Activated CD8-positive, alpha-beta T cell treated with anti-CD3 and anti-CD28 coated beads for 36 hours (primary cell): ENCODE measurements at regions not wholly inside any gene's neighbourhood (a gene's known extent, or its start where the extent isn't known, plus 50 kb on each side); places are given as distances from the start of the nearest gene placed in this dataset.

Source experiments
- ATAC-seq: fragments of 200-7000 bp; cut with Tn5 transposase; one replicate; pipeline ENCODE4 v1.10.0; 2021; ENCODE audit warnings: mild to moderate bottlenecking, moderate library complexity
- CTCF ChIA-PET: fragments of 350-600 bp; sonication (Branson Sonifier 250); formaldehyde crosslinking; loops from one replicate; lab custom pipeline; 2021; ENCODE audit warnings: antibody characterized with exemption; lab: Charles Lee
- POLR2A ChIA-PET: fragments of 350-600 bp; sonication (Branson Sonifier 250); formaldehyde crosslinking; loops from one replicate; lab custom pipeline; 2021; ENCODE audit warnings: antibody characterized with exemption; lab: Charles Lee
- DNase-seq: peaks from one replicate; pipeline ENCODE4 v3.0.0-alpha.2; 2020
- H3K27ac Mint-ChIP-seq: one replicate; pipeline ENCODE4 v1.8.0; 2021; ENCODE audit warnings: mild to moderate bottlenecking, mixed read lengths
- H3K27me3 Mint-ChIP-seq: one replicate; pipeline ENCODE4 v1.8.0; 2021; ENCODE audit warnings: mixed read lengths
- H3K36me3 Mint-ChIP-seq: one replicate; pipeline ENCODE4 v1.8.0; 2021; ENCODE audit warnings: low read depth, mixed read lengths
- H3K4me1 Mint-ChIP-seq: one replicate; pipeline ENCODE4 v1.8.0; 2021; ENCODE audit warnings: low read depth, mixed read lengths
- H3K4me3 Mint-ChIP-seq: one replicate; pipeline ENCODE4 v1.8.0; 2021; ENCODE audit warnings: mild to moderate bottlenecking, moderate library complexity, mixed read lengths
- H3K9me3 Mint-ChIP-seq: one replicate; pipeline ENCODE4 v1.8.0; 2021; ENCODE audit warnings: mixed read lengths
- CTCF ChIP-seq: fragments of 200-600 bp; IDR thresholded peaks from one replicate; pipeline ENCODE4 v1.8.0; 2022; ENCODE audit warnings: antibody characterized with exemption, mild to moderate bottlenecking
- intact Hi-C: fragments of 100-400 bp; cut with micrococcal nuclease; formaldehyde crosslinking; loops from one replicate; pipeline ENCODE4 v1.10.0; 2022

- no peak for TF ChIP-seq CTCF
- intact Hi-C loops = no loop called here
- H3K27ac Mint-ChIP-seq = no peak overlapping the region
- no peak for ATAC-seq
- ChIA-PET POLR2A (interaction anchor here (0.6 to 0.7 kb wide), 2 partner anchors 14 to 691 kb away, joined by 3 read pairs; no protein-coding TSS in a partner anchor), CTCF (interaction anchor here (1.2 kb wide), 1 partner anchor 12 kb away, joined by 3 read pairs; no protein-coding TSS in a partner anchor)
- H3K4me3 Mint-ChIP-seq = no peak overlapping the region
- DNase-seq = no peak
- H3K36me3 Mint-ChIP-seq = no peaks in the 10 kb centered on the region
- peaks cover 14% of the 10 kb centered on the region for H3K27me3 Mint-ChIP-seq
- no peaks in the 10 kb centered on the region for H3K9me3 Mint-ChIP-seq
- no peaks in the 10 kb centered on the region for H3K4me1 Mint-ChIP-seq
Measured at GRCh38 chr20:20872428-20872827, 160.0 kb upstream of the RALGAPA2 start.

GRCh38 chr20:20869161-20869775, 156.8 kb upstream of the RALGAPA2 start:
- DNase-seq (no peak), ATAC-seq (no peak)
- ChIA-PET POLR2A (no interaction called here), CTCF (interaction anchor here (1.2 kb wide), 1 partner anchor 9 kb away, joined by 5 read pairs; no protein-coding TSS in a partner anchor)
- Mint-ChIP-seq H3K4me3 (no peak overlapping the region), H3K4me1 (no peaks in the 10 kb centered on the region), H3K27ac (no peak overlapping the region), H3K9me3 (no peaks in the 10 kb centered on the region), H3K36me3 (no peaks in the 10 kb centered on the region), H3K27me3 (peaks cover 13% of the 10 kb centered on the region)
- TF ChIP-seq CTCF = no peak
- intact Hi-C loops = no loop called here

GRCh38 chr20:20864351-20865096, 152.1 kb upstream of the RALGAPA2 start:
- H3K4me1 Mint-ChIP-seq = no peaks in the 10 kb centered on the region
- ATAC-seq = no peak
- intact Hi-C loops = loop anchor here (5.0 kb wide), 1 partner anchor 643 kb away; no protein-coding TSS in a partner anchor
- H3K4me3 Mint-ChIP-seq = no peak overlapping the region
- no peak overlapping the region for H3K27ac Mint-ChIP-seq
- H3K27me3 Mint-ChIP-seq = peaks cover 4% of the 10 kb centered on the region
- ChIA-PET CTCF (interaction anchor here (2.4 kb wide), 1 partner anchor 371 kb away, joined by 11 read pairs; no protein-coding TSS in a partner anchor), POLR2A (no interaction called here)
- H3K9me3 Mint-ChIP-seq = no peaks in the 10 kb centered on the region
- no peak for TF ChIP-seq CTCF
- DNase-seq = no peak
- H3K36me3 Mint-ChIP-seq = no peaks in the 10 kb centered on the region

GRCh38 chr20:20860078-20860806, 147.8 kb upstream of the RALGAPA2 start:
- no peaks in the 10 kb centered on the region for H3K36me3 Mint-ChIP-seq
- no peaks in the 10 kb centered on the region for H3K4me1 Mint-ChIP-seq
- H3K27ac Mint-ChIP-seq = no peak overlapping the region
- ATAC-seq (peak; percentile 77), DNase-seq (peak; percentile 94)
- no peaks in the 10 kb centered on the region for H3K9me3 Mint-ChIP-seq
- intact Hi-C loops = loop anchor here (5.0 kb wide), 1 partner anchor 647 kb away; no protein-coding TSS in a partner anchor
- ChIA-PET POLR2A (no interaction called here), CTCF (interaction anchor here (0.6 to 3.6 kb wide), 41 partner anchors 8 to 712 kb away, joined by 3 to 42 read pairs (median 4); no protein-coding TSS in a partner anchor)
- H3K4me3 Mint-ChIP-seq = no peak overlapping the region
- peak; percentile 94 for TF ChIP-seq CTCF
- peaks cover 4% of the 10 kb centered on the region for H3K27me3 Mint-ChIP-seq
